ENCODE measurements at regions not wholly inside any gene's neighbourhood (a gene's known extent, or its start where the extent isn't known, plus 50 kb on each side); places are given as distances from the start of the nearest gene placed in this dataset.
"Not testable (repeated sequence)": the region's sequence is repeated elsewhere in the genome, so short reads cannot be mapped to it uniquely, and the experiment has no call there.

GRCh38 chr15:26017665-26018064 lies 154.5 kb upstream of the ATP10A start:
- no peak for DNase-seq

GRCh38 chr15:26015516-26016075 lies 152.5 kb upstream of the ATP10A start:
- DNase-seq = no peak

- no peak for DNase-seq
Observed at GRCh38 chr15:26013981-26014380, 150.9 kb upstream of the ATP10A start.

GRCh38 chr15:26011916-26012315 lies 148.8 kb upstream of the ATP10A start:
- DNase-seq = no peak

GRCh38 chr15:26007151-26007550 lies 144.0 kb upstream of the ATP10A start:
- DNase-seq = no peak

GRCh38 chr15:26001201-26001600 lies 138.1 kb upstream of the ATP10A start:
- DNase-seq = no peak

GRCh38 chr15:25993506-25993905 lies 130.4 kb upstream of the ATP10A start:
- DNase-seq = no peak

- DNase-seq = no peak
Observed at GRCh38 chr15:25990220-25990619, 127.1 kb upstream of the ATP10A start.

- DNase-seq = no peak
Observed at GRCh38 chr15:25989327-25989726, 126.2 kb upstream of the ATP10A start.

GRCh38 chr15:25988716-25989115 lies 125.6 kb upstream of the ATP10A start:
- DNase-seq = not testable (repeated sequence)

- DNase-seq = no peak
Observed at GRCh38 chr15:25987638-25988037, 124.5 kb upstream of the ATP10A start.

GRCh38 chr15:25985165-25985564 lies 122.0 kb upstream of the ATP10A start:
- no peak for DNase-seq

GRCh38 chr15:25982736-25983135 lies 119.6 kb upstream of the ATP10A start:
- DNase-seq = no peak

- no peak for DNase-seq
Observed at GRCh38 chr15:25981114-25981513, 118.0 kb upstream of the ATP10A start.

GRCh38 chr15:25972141-25972675 lies 109.1 kb upstream of the ATP10A start:
- DNase-seq = no peak

- no peak for DNase-seq
Observed at GRCh38 chr15:25971053-25971452, 107.9 kb upstream of the ATP10A start.

- DNase-seq = no peak
Observed at GRCh38 chr15:25969886-25970285, 106.8 kb upstream of the ATP10A start.

- no peak for DNase-seq
Observed at GRCh38 chr15:25967116-25967515, 104.0 kb upstream of the ATP10A start.

GRCh38 chr15:25965326-25965725 lies 102.2 kb upstream of the ATP10A start:
- no peak for DNase-seq

- no peak for DNase-seq
Observed at GRCh38 chr15:25960273-25960672, 97.1 kb upstream of the ATP10A start.

- no peak for DNase-seq
Observed at GRCh38 chr15:25959100-25959499, 96.0 kb upstream of the ATP10A start.

- DNase-seq = no peak
Observed at GRCh38 chr15:25955628-25956027, 92.5 kb upstream of the ATP10A start.

GRCh38 chr15:25954398-25954797 lies 91.3 kb upstream of the ATP10A start:
- no peak for DNase-seq

GRCh38 chr15:25950014-25950413 lies 86.9 kb upstream of the ATP10A start:
- no peak for DNase-seq

All from HCEC 1CT (cell line).